H9 (cell line): ENCODE measurements at regions not wholly inside any gene's neighbourhood (a gene's known extent, or its start where the extent isn't known, plus 50 kb on each side); places are given as distances from the start of the nearest gene placed in this dataset.

Experiments used
- DNase-seq: peaks from one replicate; pipeline ENCODE4 v3.0.0-alpha.2; 2017
- H2AFZ ChIP-seq: one replicate; pipeline ENCODE4 v1.6.1; 2013; ENCODE audit warnings: mild to moderate bottlenecking, low read length, control low read depth, moderate library complexity
- H2AK5ac ChIP-seq: 2 replicates; pipeline ENCODE4 v1.6.1; 2013; ENCODE audit warnings: low read length, control low read depth, mixed read lengths; ENCODE audit not compliant: insufficient read length
- H2BK120ac ChIP-seq: one replicate; pipeline ENCODE4 v1.6.1; 2013; ENCODE audit warnings: low read depth, mild to moderate bottlenecking, low read length, control low read depth, inconsistent platforms; ENCODE audit not compliant: poor library complexity, severe bottlenecking
- H2BK12ac ChIP-seq: 2 replicates; pipeline ENCODE4 v1.6.1; 2013; ENCODE audit warnings: low read length, control low read depth, mixed read lengths, low read depth; ENCODE audit not compliant: insufficient read length
- H2BK15ac ChIP-seq: 2 replicates; pipeline ENCODE4 v1.6.1; 2013; ENCODE audit warnings: low read depth, low read length, control low read depth
- H2BK20ac ChIP-seq: one replicate; pipeline ENCODE4 v1.6.1; 2013; ENCODE audit warnings: low read depth, mild to moderate bottlenecking, low read length, control low read depth, inconsistent platforms; ENCODE audit not compliant: poor library complexity, severe bottlenecking
- H2BK5ac ChIP-seq: 2 replicates; pipeline ENCODE4 v1.6.1; 2013; ENCODE audit warnings: low read length, control low read depth, mixed read lengths; ENCODE audit not compliant: insufficient read length
- H3K14ac ChIP-seq: 2 replicates; pipeline ENCODE4 v1.6.1; 2013; ENCODE audit warnings: low read length, control low read depth; ENCODE audit not compliant: insufficient read depth
- H3K18ac ChIP-seq: 2 replicates; pipeline ENCODE4 v1.6.1; 2013; ENCODE audit warnings: low read depth, mild to moderate bottlenecking, mixed read lengths, low read length, control low read depth; ENCODE audit not compliant: insufficient read length
- H3K23ac ChIP-seq: 2 replicates; pipeline ENCODE4 v1.6.1; 2013; ENCODE audit warnings: low read length, control low read depth, mixed read lengths, low read depth; ENCODE audit not compliant: insufficient read length
- H3K23me2 ChIP-seq: 2 replicates; pipeline ENCODE4 v1.6.1; 2013; ENCODE audit warnings: low read depth, mild to moderate bottlenecking, mixed read lengths, low read length, control low read depth; ENCODE audit not compliant: insufficient read length, poor library complexity, severe bottlenecking
- H3K27ac ChIP-seq: 2 replicates; pipeline ENCODE4 v1.5.1; 2013; ENCODE audit warnings: low read length, control low read depth, mixed read lengths, low read depth; ENCODE audit not compliant: insufficient read length
- H3K27me3 ChIP-seq: 2 replicates; pipeline ENCODE4 v1.6.1; 2013; ENCODE audit warnings: low read length, control low read depth, inconsistent platforms; ENCODE audit not compliant: insufficient read depth
- H3K4ac ChIP-seq: 2 replicates; pipeline ENCODE4 v1.6.1; 2013; ENCODE audit warnings: low read depth, mild to moderate bottlenecking, control low read depth, inconsistent platforms, low read length, moderate library complexity
- H3K4me1 ChIP-seq: 2 replicates; pipeline ENCODE4 v1.6.1; 2013; ENCODE audit warnings: low read length, control low read depth, inconsistent platforms; ENCODE audit not compliant: insufficient read depth
- H3K4me2 ChIP-seq: 2 replicates; pipeline ENCODE4 v1.6.1; 2013; ENCODE audit warnings: low read length, control low read depth, mixed read lengths; ENCODE audit not compliant: insufficient read length, insufficient read depth
- H3K56ac ChIP-seq: 2 replicates; pipeline ENCODE4 v1.6.1; 2013; ENCODE audit warnings: low read depth, mild to moderate bottlenecking, mixed read lengths, low read length, control low read depth; ENCODE audit not compliant: insufficient read length
- H3K79me1 ChIP-seq: 2 replicates; pipeline ENCODE4 v1.6.1; 2013; ENCODE audit warnings: low read depth, mild to moderate bottlenecking, moderate library complexity, low read length, control low read depth, inconsistent platforms; ENCODE audit not compliant: insufficient read depth, poor library complexity, severe bottlenecking
- H3K79me2 ChIP-seq: 2 replicates; pipeline ENCODE4 v1.6.1; 2013; ENCODE audit warnings: low read length, control low read depth, inconsistent platforms; ENCODE audit not compliant: insufficient read depth
- H3K9ac ChIP-seq: 2 replicates; pipeline ENCODE4 v1.6.1; 2013; ENCODE audit warnings: low read length, control low read depth, mixed read lengths; ENCODE audit not compliant: insufficient read length; ENCODE audit errors: extremely low read depth
- H3K9me3 ChIP-seq: one replicate; pipeline ENCODE4 v1.6.1; 2013; ENCODE audit warnings: low read depth, low read length, inconsistent platforms; ENCODE audit not compliant: control insufficient read depth
- H3T11ph ChIP-seq: one replicate; pipeline ENCODE4 v1.6.1; 2013; ENCODE audit warnings: mild to moderate bottlenecking, low read length, control low read depth, inconsistent platforms
- H4K20me1 ChIP-seq: one replicate; pipeline ENCODE4 v1.6.1; 2013; ENCODE audit not compliant: control insufficient read depth, insufficient read length, insufficient read depth
- H4K5ac ChIP-seq: 2 replicates; pipeline ENCODE4 v1.6.1; 2013; ENCODE audit warnings: low read depth, mild to moderate bottlenecking, mixed read lengths, low read length, control low read depth; ENCODE audit not compliant: insufficient read length
- H4K8ac ChIP-seq: replicated peaks from 2 replicates; pipeline ENCODE4 v1.6.1; 2013; ENCODE audit warnings: low read length, control low read depth, mixed read lengths, low read depth; ENCODE audit not compliant: insufficient read length
- H4K91ac ChIP-seq: 2 replicates; pipeline ENCODE4 v1.6.1; 2013; ENCODE audit warnings: low read depth, mild to moderate bottlenecking, moderate library complexity, mixed read lengths, low read length, control low read depth; ENCODE audit not compliant: insufficient read length
- H3K27ac Mint-ChIP-seq, 3 experiments: 2 replicates in 2 of 3; 3 replicates in 1 of 3; pipeline ENCODE4 v1.8.0; 2020 to 2021; ENCODE audit warnings: mixed read lengths in 3 of 3, mild to moderate bottlenecking in 1 of 3, moderate library complexity in 1 of 3
- H3K27me3 Mint-ChIP-seq: 2 replicates; pipeline ENCODE4 v1.8.0; 2021; ENCODE audit warnings: low read depth, mild to moderate bottlenecking, moderate library complexity, mixed read lengths
- H3K36me3 Mint-ChIP-seq, 3 experiments: 2 replicates in 2 of 3; 3 replicates in 1 of 3; pipeline ENCODE4 v1.8.0; 2020 to 2021; ENCODE audit warnings: low read depth in 3 of 3, mixed read lengths in 3 of 3; ENCODE audit not compliant: insufficient read depth in 1 of 3
- H3K4me1 Mint-ChIP-seq, 2 experiments: 2 replicates each; pipeline ENCODE4 v1.8.0; 2020; ENCODE audit warnings: mixed read lengths in 2 of 2
- H3K4me3 Mint-ChIP-seq, 2 experiments: 2 replicates in 1 of 2; 3 replicates in 1 of 2; pipeline ENCODE4 v1.8.0; 2020 to 2021; ENCODE audit warnings: mild to moderate bottlenecking in 2 of 2, mixed read lengths in 2 of 2, moderate library complexity in 1 of 2
- H3K9me3 Mint-ChIP-seq, 2 experiments: 2 replicates in 1 of 2; 3 replicates in 1 of 2; pipeline ENCODE4 v1.8.0; 2020; ENCODE audit warnings: mild to moderate bottlenecking in 2 of 2, mixed read lengths in 2 of 2, moderate library complexity in 1 of 2
- WGBS: extraction: QIAGEN DNeasy Blood & Tissue Kit; methylation state at CpG from one replicate; pipeline ENCODE4 v1.1.7; 2013; ENCODE audit warnings: missing lambda C conversion rate, low lambda C conversion rate, mixed read lengths; ENCODE audit not compliant: insufficient read length; ENCODE audit errors: extremely low coverage; 5-methylcytosine and 5-hydroxymethylcytosine counted together
- TF ChIP-seq, protein P1 (sequence below): fragments of 200-600 bp; sonication (generic); conservative IDR thresholded peaks from 3 replicates; pipeline ENCODE4 v1.8.0; 2021; ENCODE audit warnings: antibody characterized with exemption, mild to moderate bottlenecking

GRCh38 chr17:71993363-71993762, 127.5 kb upstream of the SOX9 start:
- H3K56ac ChIP-seq, result no peak overlapping the region
- no peak overlapping the region for H2BK5ac ChIP-seq
- H2BK120ac ChIP-seq, result no peak overlapping the region
- TF ChIP-seq, protein P1, sequence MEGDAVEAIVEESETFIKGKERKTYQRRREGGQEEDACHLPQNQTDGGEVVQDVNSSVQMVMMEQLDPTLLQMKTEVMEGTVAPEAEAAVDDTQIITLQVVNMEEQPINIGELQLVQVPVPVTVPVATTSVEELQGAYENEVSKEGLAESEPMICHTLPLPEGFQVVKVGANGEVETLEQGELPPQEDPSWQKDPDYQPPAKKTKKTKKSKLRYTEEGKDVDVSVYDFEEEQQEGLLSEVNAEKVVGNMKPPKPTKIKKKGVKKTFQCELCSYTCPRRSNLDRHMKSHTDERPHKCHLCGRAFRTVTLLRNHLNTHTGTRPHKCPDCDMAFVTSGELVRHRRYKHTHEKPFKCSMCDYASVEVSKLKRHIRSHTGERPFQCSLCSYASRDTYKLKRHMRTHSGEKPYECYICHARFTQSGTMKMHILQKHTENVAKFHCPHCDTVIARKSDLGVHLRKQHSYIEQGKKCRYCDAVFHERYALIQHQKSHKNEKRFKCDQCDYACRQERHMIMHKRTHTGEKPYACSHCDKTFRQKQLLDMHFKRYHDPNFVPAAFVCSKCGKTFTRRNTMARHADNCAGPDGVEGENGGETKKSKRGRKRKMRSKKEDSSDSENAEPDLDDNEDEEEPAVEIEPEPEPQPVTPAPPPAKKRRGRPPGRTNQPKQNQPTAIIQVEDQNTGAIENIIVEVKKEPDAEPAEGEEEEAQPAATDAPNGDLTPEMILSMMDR, result no peak
- no peak overlapping the region for H3K9ac ChIP-seq
- H4K20me1 ChIP-seq, result no peaks in the 10 kb centered on the region
- 0 out of 2 replicates have a peak, but pooled peaks cover 2% of the 10 kb centered on the region for H3K27me3 Mint-ChIP-seq
- H3K4me1 ChIP-seq, result no peaks in the 10 kb centered on the region
- no peak overlapping the region for H2AK5ac ChIP-seq
- peaks cover 3 to 4% of the 10 kb centered on the region in 2 experiments for H3K4me1 Mint-ChIP-seq
- H3K4me2 ChIP-seq, result no peak overlapping the region
- no peaks in the 10 kb centered on the region for H3K79me1 ChIP-seq
- H3K79me2 ChIP-seq, result no peaks in the 10 kb centered on the region
- no peak overlapping the region for H2BK15ac ChIP-seq
- H2BK12ac ChIP-seq, result no peak overlapping the region
- H3K27ac ChIP-seq, result no peak overlapping the region
- H3K23me2 ChIP-seq, result no peaks in the 10 kb centered on the region
- H4K5ac ChIP-seq, result no peak overlapping the region
- H3K18ac ChIP-seq, result no peak overlapping the region
- no peak overlapping the region for H3K14ac ChIP-seq
- H2BK20ac ChIP-seq, result no peak overlapping the region
- no peak overlapping the region for H3T11ph ChIP-seq
- H3K4me3 Mint-ChIP-seq, result no peak overlapping the region
- no peaks in the 10 kb centered on the region for H3K9me3 ChIP-seq
- H3K9me3 Mint-ChIP-seq, result no peaks in the 10 kb centered on the region
- no peak overlapping the region for H3K27ac Mint-ChIP-seq
- H3K27me3 ChIP-seq, result no peaks in the 10 kb centered on the region
- H3K23ac ChIP-seq, result no peak overlapping the region
- WGBS, result no CpG with 5 or more reads among the region's 8 CpGs
- no peak overlapping the region for H4K91ac ChIP-seq
- no peak overlapping the region for H3K4ac ChIP-seq
- no peak overlapping the region for H2AFZ ChIP-seq
- no peak overlapping the region for H4K8ac ChIP-seq
- no peaks in the 10 kb centered on the region; a peak in 1 of 7 replicates for H3K36me3 Mint-ChIP-seq
- no peak for DNase-seq
